ENCODE measurements at regions not wholly inside any gene's neighbourhood (a gene's known extent, or its start where the extent isn't known, plus 50 kb on each side); places are given as distances from the start of the nearest gene placed in this dataset.

DNA sequence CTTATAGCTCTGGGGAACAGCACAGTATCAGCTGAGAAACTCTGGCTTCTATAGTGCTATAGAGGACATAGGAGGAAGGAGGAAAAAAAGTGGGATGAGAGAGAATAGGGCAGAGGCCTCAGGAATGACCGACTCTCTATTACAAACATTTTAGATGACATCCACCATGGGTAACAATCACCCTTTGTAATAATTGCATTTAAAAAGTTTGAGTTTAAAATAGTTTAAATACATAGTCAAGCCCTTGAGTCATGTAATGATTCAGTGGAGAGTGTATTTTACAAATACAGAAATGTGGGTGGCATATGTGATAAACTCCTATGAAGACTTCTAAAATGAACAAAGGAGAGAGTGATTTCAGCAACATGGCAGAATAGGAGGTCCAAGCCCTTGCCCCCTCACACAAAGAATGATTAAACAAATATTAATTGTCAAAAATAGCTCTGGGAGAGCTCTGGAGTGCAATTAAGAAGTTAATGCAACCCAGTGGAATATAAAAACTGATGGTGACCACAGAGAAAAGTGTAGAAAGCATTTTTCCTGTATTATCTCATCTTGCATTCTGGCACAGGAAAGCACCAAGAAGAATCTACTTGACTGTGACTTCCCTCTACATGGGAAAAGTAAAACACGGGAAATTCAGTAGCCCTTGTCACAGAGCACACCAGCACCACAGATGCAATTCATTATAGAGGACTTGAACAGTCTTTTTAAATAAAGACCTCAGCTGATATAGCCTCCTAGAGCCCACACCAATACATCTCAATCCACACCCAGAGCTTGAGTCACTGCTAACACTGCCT, 569.0 kb upstream of the SORCS1 start:
- DNase-seq: no peak

DNA sequence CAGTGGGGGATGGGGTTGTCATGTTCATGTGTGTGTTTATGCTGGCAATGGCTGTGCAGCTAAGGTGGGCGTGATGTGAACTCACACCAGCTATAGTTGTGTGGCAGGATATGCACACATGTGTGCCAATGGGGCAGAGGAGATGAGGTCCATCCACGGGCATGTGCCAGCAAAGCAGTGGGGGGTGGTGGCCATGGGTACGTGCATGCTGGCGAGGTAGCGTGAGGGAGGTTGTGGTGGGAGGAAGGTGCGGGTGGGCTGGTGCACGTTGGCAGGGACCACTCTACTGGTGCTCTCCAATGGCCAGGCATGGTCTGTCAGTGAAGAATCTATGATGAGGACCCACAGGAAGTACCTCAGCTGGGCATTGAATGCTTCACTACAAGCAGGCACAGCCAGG, 567.5 kb upstream of the SORCS1 start:
- no peak for DNase-seq

DNA sequence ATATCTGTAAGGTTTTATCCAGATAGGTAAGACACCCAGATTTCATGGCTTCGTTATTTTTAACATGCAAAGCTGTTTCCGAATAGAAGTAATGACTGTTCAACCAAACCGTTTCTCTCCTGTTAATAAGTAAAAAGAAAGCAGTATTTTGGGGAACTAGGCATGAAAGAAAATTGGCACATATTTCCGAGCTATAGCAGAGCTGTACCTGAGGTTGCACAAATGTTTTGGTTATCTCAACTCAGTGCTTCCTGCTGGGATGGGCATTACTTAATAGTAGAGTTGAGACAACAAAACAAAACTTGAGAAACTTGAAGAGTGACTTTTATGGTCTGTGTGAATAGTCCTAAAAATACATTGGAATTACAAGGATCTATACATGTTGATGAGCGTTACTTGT, 564.3 kb upstream of the SORCS1 start:
- DNase-seq: no peak

DNA sequence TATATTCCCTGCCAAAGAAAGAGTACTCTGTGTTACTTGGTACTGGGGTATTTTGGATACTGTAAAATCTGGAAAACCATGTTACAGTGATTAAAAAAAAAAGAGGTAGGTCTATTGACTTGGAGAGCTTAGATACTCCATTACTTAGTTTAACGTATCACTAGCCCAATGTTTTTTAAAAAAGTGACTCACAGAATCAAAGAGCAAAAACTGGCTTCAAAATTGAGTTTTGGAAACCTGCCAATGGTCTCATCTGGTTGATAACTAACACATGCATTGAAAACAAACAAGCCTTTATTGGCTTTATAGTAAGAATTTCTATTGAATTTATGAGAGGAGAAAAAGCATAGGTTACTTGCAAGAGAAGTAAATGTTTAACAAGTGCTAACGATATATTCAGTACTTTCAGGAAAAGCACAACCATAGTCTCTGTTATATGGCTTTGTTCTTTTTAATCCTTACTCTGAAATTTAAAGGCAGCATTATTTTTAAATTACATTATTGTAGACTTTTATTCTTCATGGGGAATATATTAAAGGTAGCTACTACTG, 563.3 kb upstream of the SORCS1 start:
- DNase-seq: no peak

DNA sequence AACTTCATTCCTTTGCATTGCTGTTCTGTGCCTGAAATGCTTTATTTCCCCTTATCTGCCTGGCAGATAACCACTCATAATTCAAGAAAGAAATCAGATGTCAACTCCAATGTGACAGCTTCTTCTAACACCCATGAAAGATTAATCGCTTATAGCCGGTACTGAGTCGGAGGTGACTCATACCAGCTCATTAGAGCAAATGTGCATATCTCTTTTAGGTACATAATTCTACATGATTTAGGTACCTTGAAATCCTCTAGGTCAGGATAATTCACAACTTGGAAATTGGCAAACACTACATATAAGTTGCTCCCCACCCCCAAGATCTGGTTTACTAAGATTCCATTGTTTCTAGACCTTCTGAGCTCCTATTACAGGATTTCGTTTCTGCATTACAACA, 554.4 kb upstream of the SORCS1 start:
- DNase-seq: no peak

DNA sequence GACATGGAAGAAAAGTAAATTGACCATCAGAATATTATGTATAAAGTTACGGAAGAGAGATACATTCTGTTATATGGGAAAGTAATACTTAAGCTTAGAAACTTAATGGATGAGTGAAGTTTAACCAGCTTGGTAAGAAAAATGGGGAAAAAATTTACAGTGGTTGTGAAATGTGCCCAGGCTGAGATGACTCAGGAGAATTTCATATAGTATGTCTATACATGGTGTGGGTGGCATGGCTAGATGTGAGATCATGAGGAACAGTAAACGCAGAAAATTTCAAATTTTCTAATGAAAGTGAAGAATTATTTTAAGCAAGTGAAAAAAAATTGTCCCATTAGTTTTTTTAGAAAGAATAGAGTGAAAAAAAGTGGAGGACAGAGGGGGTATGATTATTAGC, 552.5 kb upstream of the SORCS1 start:
- no peak for DNase-seq

DNA sequence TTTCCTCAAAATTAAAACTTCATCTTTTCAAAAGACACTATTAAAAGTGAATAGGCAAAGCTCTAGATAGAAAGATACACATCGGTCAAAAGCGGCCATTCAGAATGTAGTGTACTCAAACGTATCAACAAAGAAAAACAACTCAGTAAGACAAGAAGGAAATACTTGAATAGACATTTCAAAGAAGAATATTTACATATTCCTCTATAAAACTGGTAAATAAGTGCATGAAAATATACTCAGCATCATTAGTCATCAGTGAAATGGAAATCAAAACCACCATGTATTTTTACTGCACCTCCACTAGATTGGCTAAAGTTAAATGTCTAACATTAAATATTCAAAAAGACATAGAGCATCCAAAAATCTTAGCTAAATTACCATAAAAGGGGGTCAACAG, 551.1 kb upstream of the SORCS1 start:
- DNase-seq: no peak

DNA sequence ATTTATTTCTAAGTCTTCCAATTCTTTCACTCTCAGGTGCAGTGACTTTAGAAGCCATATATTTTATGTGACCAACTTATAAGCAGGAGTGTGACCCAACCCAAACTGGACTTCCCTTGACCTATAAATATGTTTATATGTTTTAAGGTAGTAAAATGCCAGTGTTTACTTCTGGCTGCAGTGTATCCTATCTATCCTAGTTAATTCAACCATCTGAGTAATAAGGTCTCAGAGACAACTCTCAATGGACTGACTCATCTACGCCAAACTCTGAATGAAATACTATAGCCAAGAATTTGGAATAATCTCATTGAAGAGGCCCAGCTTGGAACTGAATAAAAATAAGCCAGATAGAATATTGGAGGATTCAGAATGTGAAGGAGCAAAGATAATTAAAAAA, 544.5 kb upstream of the SORCS1 start:
- no peak for DNase-seq

DNA sequence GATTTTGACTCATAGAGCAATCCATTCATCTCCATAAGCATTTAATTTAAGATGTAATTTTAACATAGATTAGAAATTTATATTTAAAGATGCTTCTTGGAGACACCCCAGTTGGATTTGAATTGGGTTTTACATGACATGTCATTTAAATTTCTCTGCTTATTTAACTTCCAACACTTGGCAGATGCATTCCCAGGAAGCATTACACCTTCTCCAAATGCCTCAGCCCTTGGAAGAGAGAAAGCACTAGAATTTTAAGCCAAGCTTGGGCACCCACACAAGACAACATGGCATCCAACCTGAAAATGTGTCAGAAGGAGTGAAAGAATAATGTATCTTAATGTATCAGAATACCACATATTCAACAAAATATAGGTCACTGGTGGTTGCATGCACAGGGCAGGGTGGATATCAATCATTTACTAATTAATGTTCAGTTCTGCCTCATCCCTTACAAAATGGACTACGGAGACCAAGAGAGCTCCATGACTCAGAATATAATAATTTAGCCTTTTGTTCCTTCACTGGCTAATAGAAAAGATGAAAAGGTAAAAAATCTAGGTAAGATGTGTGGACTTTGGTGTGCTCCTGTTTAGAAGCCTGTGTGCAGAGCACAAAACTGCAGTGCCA, 541.7 kb upstream of the SORCS1 start:
- DNase-seq: no peak

DNA sequence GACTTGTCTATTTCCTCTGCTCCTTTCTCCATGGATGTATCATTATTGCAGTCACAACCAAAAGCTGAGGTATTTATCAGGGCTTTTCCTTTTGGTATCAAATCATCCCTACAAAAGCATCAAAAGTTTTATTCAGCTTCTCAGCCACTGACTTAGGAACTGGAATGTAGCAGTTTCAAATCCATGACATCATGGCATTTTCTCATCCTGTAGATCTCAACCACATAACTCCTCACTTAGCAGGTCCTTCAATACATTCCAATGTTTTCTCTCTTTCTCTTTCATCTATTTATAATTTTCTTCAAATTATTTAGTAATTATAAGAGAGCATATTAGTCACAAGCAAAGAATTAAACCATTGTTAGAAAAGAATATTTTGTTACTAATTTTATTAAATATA, 537.4 kb upstream of the SORCS1 start:
- DNase-seq: no peak

DNA sequence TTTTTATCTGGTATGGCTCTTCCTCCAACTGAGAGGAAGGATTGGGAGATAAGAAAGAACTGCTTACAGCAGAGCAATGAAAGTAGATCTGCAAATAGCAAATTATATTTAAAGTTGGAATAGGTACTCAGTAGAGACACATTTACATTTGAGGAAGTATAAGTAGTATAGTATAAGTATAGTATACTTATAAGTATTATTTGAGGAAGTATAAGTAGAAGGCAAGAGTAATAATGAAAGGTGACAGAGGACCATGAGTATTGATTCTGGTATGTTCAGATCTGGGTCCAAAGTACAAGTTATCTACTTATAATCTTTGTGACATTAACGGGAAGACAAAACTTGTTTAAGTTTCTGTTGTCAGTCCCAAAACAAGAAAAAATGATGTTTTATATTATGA, 527.6 kb upstream of the SORCS1 start:
- DNase-seq: no peak

DNA sequence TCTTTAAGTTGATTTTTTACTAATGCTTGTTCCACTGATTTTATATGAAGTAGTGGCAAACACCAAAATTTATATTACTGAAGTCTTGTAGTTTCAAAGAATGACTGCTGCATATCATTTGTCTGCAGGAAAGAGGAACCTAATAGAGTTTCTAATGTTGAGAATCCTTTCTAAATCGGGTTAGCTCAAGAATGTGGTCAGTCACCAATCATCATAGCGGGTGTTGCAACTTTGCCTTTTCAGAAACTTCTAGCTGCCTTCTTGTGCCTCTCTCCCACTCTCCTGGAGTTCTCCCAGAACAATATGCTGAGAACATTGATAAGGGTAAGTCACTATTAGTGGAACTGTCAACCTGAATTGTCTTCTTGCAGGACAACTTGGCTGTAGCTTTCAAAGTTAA, 524.8 kb upstream of the SORCS1 start:
- no peak for DNase-seq

DNA sequence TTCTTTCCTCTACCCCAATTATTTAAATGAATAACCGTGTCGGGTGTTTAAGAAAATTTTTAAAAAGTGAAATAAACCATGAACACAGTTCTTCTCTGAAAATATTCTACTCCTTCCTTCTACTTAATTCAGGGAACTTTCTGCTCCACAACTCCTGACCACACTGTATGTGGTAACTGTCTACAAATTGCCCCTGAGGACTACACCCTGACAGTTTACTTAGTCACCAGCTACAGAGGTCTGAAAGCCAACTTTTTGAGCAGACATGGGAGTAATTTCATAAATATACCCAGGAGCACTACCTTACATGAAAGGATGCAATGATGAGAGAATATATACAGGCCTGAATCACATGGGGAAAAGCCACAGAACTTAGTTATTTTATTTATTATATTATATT, 523.2 kb upstream of the SORCS1 start:
- DNase-seq: no peak

DNA sequence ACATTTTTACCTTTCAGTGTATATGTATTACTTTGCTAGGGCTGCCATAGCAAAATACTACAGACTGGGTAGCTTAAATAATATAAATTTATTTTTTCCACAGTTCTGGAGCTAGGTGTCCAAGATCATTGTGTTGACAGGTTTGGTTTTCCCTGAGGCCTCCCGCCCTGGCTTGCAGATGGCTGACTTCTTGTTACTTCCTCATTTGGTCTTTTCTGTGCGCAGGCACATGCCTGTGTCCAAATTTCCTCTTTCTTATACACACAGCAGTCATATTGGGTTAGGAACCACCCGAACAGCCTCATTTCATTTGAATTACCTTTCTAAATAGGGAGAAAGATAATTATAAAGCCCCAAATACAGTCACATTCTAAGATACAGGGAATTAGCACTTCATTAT, 521.6 kb upstream of the SORCS1 start:
- DNase-seq: no peak

DNA sequence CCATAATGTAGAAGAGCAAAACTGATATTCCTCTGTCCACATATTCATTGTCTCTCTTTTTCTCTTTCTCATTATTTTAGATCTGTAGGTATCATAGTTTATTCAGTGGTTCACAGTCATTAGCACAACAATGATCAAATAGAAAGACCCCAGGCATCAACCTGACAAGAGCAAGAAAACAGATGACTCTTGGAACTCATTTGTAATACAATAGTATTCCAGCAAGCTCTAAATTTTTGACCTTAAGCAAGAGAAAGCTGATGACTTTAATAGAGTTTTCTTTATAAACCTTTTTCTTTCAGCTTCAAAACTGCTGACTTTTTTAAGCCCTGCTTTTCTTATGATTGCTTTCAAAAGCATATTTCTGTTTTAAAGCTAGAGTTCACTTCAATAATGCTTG, 507.5 kb upstream of the SORCS1 start:
- DNase-seq: no peak

DNA sequence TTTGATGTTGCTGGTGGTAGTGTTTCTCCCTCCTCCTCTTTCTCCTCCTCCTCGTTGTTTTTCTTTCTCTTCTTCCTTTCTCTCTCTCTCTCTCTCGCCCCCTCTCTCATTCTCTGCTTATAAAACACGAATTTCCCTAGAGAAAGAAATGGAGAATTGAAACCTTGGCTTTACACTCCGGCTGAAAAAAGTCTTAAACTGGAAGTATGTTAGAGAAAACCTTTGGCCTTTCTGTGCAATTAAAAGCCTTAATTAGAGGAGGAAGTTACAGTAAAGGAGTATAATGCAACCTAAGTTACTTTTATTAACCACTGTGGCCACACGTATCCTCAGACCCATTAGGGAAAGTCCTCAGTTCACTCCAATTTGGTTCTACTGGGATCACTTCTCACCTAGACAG, 501.7 kb upstream of the SORCS1 start:
- DNase-seq: no peak

DNA sequence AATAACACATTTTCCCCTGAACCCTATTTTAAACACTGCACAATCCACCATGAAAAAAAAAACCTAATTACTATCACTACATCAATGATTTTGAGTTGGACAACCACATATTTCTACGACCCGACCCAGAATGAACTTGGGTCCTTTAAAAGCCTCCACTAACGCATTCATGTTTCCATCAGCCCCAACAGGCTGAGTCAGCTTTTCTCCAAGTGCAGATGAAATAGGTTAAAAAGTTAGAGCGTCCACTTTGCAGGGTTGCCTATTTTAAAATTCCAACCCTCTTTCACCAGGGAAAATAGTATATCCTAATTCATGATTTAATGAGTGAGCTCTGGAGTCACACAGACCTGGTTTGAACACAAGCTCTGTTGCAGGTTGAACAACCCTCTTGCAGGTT, 501.0 kb upstream of the SORCS1 start:
- no peak for DNase-seq

DNA sequence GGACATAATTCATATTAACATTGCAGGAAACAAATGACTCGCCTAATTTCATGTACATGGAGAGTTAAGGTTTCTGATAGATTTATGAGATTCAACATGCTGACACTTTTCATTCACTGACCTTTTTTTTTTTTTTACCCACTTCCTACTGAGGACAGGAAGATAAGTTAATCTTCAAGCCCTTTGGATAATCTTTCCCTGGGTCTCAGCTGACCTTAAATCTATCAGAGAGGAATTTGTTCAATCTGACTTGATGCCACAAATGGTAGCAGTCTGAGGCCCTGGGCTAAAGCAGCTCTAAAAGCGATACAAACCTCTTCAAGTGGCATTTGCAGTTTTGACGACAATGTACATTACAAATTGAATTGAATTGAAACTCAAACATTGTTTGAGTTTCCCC, 493.3 kb upstream of the SORCS1 start:
- no peak for DNase-seq

DNA sequence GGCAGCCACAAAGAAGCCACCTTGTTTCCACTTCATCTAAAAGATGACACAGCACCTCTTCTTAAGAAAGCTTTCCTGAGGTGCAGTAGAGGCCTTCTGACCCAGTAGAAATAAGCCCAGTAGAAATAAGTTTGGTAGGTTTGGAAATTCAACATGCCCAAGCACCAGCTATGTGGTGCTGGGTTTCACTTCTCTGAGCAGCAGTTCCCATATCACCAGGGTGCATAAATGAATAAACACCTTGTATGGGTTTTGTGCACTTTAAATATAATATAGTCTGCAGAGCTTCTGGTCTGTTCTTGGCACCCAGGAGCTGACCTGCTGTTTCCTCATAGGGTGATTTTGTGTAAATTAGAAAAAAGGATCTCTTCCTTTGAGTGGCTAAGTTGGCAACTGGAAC, 492.4 kb upstream of the SORCS1 start:
- no peak for DNase-seq

DNA sequence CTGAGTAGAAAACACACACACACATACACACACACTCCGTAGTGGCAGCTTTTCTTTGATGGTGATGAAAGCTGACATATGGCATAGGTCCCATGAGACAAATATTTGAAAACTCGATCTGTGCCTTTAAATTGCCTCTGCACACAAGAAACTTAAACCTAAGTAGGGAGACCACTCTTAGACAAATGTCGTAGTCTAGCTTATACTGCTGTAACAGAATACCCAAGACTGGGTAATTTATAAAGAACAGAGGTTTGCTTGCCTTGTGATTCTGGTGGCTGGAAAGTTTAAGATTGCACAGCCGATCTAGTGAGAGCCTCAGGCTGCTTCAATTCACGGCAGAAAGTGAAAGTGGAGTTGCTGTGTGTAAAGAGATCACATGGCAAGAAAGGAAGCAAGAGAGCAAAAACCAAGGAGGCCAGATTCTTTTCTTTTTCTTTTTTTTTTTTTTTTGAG, 489.4 kb upstream of the SORCS1 start:
- DNase-seq: no peak

DNA sequence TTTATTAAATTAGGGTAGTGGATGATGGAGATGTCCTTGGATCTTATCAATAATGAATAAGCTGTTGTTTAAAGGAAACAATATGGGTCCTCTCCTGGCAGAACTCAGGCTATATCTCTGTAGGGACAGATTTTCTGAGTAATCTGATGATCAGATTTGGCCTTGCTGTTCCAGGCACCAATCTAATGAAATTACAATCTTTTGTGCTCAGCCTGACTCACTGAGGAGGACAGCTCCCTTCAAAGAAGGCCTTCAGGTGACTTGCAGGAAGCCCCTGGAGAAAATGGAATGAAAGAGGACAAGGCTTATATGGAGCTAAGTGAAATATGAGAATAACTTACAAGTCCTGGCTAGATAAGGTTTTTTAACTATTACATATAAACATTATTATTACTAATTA, 486.4 kb upstream of the SORCS1 start:
- no peak for DNase-seq

DNA sequence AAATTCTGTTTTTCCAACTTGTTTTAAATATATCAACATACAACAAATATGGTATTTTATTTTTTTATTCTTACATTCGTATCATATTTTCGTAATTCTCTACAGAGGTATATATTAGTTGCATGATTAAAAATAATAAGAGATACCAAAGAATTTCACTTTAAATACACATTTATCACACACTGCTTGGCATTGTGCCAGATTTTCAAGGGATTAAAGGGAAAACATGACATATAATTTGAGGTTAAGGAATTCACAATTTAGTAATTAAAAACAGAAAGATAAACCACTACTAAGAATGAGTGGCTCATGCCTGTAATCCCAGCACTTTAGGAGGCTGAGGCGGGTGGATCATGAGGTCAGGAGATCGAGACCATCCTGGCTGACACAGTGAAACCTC, 484.7 kb upstream of the SORCS1 start:
- no peak for DNase-seq

DNA sequence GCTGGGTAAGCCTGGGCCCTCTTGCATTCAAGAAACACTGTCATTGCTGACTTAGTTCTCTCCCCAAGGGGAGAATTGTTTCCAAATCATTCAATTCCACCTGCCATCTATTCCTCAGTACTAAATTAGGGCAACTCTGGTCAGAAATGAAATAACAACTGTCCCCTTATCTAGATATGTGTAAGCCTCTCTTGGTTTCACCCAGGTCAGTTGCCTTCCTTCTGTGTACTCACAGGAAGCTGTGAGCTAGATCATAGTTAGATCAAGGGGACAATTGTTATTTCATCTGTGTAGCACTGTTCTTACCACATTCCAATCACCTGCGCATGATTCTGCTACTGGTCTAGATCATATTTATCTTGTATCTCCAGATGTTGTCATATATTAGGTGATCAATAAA, 483.0 kb upstream of the SORCS1 start:
- no peak for DNase-seq

DNA sequence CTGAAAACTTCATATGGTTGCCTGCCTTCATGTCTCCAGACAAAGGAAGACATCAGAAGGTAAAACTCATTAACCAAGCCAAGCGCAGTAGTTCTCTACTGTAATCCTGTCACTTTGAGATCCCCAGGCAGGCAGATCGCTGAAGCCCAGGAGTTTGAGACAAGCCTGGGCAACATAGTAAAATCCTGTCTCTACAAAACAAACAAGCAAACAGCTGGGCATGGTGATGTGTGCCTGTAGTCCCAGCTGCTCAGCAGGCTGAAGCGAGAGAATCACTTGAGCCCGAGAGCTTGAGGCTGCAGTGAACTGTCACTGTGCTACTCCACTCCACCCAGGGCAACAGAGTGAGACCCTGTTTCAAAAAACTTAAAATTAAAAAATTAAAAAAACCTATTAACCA, 467.4 kb upstream of the SORCS1 start:
- no peak for DNase-seq

DNA sequence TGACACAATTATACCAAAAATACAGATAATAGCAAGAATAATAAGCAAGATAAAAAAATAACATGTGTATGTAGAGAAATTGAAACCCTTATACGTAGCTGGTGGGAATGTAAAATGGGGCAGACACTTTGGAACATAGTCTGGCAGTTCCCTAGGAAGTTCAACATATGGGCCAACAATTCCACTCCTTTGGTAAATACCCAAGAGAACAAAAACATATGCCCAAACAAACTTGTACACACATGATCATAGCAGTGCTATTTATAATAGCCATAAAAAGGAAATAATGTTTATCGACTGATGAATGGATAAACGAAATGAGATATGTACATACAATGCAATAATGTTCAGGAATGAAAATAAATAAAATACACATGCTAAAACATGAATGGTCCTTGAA, 462.4 kb upstream of the SORCS1 start:
- DNase-seq: no peak

Measured in CD4-positive, alpha-beta T cell treated with Interleukin-21 for 1 hour (primary cell).